DOHH2 (cell line): ENCODE measurements at regions not wholly inside any gene's neighbourhood (a gene's known extent, or its start where the extent isn't known, plus 50 kb on each side); places are given as distances from the start of the nearest gene placed in this dataset.
"Not testable (repeated sequence)": the region's sequence is repeated elsewhere in the genome, so short reads cannot be mapped to it uniquely, and the experiment has no call there.

Experiments
- EZH2phosphoT487 ChIP-seq: fragments of 200-600 bp; sonication (generic); IDR thresholded peaks from 2 replicates; pipeline ENCODE4 v1.6.1; 2017; ENCODE audit warnings: borderline replicate concordance, mild to moderate bottlenecking, antibody characterized with exemption, low read length, moderate library complexity, mixed read lengths
- TF ChIP-seq, protein P1 (sequence below): fragments of 200-600 bp; sonication (generic); IDR thresholded peaks from one replicate; pipeline ENCODE4 v1.5.1; 2014; ENCODE audit warnings: antibody characterized with exemption, mild to moderate bottlenecking, low read depth, low read length; ENCODE audit not compliant: poor library complexity, severe bottlenecking

DNA sequence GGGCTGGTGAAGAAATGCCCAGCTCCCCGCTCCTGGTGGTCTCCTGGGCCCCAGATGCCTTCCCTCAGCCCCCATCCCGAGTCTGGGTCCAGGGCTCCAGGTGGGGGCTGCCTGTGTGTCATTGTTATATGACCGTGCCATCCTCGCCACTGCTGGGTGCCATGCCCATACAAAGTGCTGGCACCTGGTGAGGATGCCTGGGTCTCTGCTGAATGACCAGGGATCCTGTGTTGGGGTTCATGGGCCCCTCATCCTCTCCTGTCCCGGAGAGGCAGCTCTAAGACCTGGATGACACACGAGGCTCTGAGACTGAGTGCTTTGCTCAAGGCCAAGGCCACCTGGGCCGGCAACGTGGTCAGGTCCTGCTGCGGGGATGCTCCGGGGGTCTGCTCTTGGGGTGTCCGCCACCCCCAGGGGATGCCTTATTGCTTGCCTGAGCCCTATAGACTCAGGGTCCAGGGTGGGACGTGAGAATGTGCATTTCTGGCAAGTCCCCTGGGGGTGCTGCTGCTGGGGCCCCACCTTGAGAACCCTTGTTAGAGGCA lies 206.9 kb downstream of the LAT start:
- TF ChIP-seq, protein P1, sequence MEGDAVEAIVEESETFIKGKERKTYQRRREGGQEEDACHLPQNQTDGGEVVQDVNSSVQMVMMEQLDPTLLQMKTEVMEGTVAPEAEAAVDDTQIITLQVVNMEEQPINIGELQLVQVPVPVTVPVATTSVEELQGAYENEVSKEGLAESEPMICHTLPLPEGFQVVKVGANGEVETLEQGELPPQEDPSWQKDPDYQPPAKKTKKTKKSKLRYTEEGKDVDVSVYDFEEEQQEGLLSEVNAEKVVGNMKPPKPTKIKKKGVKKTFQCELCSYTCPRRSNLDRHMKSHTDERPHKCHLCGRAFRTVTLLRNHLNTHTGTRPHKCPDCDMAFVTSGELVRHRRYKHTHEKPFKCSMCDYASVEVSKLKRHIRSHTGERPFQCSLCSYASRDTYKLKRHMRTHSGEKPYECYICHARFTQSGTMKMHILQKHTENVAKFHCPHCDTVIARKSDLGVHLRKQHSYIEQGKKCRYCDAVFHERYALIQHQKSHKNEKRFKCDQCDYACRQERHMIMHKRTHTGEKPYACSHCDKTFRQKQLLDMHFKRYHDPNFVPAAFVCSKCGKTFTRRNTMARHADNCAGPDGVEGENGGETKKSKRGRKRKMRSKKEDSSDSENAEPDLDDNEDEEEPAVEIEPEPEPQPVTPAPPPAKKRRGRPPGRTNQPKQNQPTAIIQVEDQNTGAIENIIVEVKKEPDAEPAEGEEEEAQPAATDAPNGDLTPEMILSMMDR, result not testable (repeated sequence)
- TF ChIP-seq EZH2phosphoT487, result not testable (repeated sequence)
